B cell (primary cell): ENCODE measurements at regions not wholly inside any gene's neighbourhood (a gene's known extent, or its start where the extent isn't known, plus 50 kb on each side); places are given as distances from the start of the nearest gene placed in this dataset.

Experiments
- CTCF ChIP-seq: fragments of 200-600 bp; IDR thresholded peaks from one replicate; pipeline ENCODE4 v1.8.0; 2022; ENCODE audit warnings: antibody characterized with exemption, mild to moderate bottlenecking
- EZH2 ChIP-seq: IDR thresholded peaks from 2 replicates; pipeline ENCODE4 v1.6.1; 2012; ENCODE audit warnings: borderline replicate concordance, low read depth, mild to moderate bottlenecking, moderate library complexity, low read length; ENCODE audit not compliant: insufficient read depth, poor library complexity, severe bottlenecking

GRCh38 chr19:28519952-28520861 lies 692.7 kb downstream of the UQCRFS1 start:
- TF ChIP-seq CTCF (no peak), EZH2 (no peak)
